ENCODE measurements at regions not wholly inside any gene's neighbourhood (a gene's known extent, or its start where the extent isn't known, plus 50 kb on each side); places are given as distances from the start of the nearest gene placed in this dataset.

GRCh38 chr2:2947406-2947805 is 430.2 kb downstream of the EIPR1 start:
- H3K4me3 ChIP-seq (ENCODE audit: low read length): no peak overlapping the region
- TF ChIP-seq CTCF (conservative IDR thresholded peaks at IDR 0.05; ENCODE audit: low read length): no peak
- DNase-seq (ENCODE audit: low read depth): no peak

- no peak overlapping the region for H3K4me3 ChIP-seq (ENCODE audit: low read length)
- TF ChIP-seq CTCF (conservative IDR thresholded peaks at IDR 0.05; ENCODE audit: low read length): no peak
- no peak for DNase-seq (ENCODE audit: low read depth)
Observed at GRCh38 chr2:2942906-2943305, 434.7 kb downstream of the EIPR1 start.

- H3K4me3 ChIP-seq (ENCODE audit: low read length): no peak overlapping the region
- no peak for TF ChIP-seq CTCF (conservative IDR thresholded peaks at IDR 0.05; ENCODE audit: low read length)
Observed at GRCh38 chr2:2942225-2942624, 435.4 kb downstream of the EIPR1 start.

GRCh38 chr2:2941205-2941604 is 436.4 kb downstream of the EIPR1 start:
- H3K4me3 ChIP-seq (ENCODE audit: low read length): no peak overlapping the region
- no peak for TF ChIP-seq CTCF (conservative IDR thresholded peaks at IDR 0.05; ENCODE audit: low read length)
- no peak for DNase-seq (ENCODE audit: low read depth)

More at GRCh38 chr2:2942225-2942624, 435.4 kb downstream of the EIPR1 start:
- DNase-seq (ENCODE audit: low read depth): no peak

GRCh38 chr2:2940702-2941101 is 436.9 kb downstream of the EIPR1 start:
- no peak overlapping the region for H3K4me3 ChIP-seq (ENCODE audit: low read length)
- DNase-seq (ENCODE audit: low read depth): no peak
- no peak for TF ChIP-seq CTCF (conservative IDR thresholded peaks at IDR 0.05; ENCODE audit: low read length)

GRCh38 chr2:2940061-2940460 is 437.6 kb downstream of the EIPR1 start:
- no peak for DNase-seq (ENCODE audit: low read depth)
- no peak overlapping the region for H3K4me3 ChIP-seq (ENCODE audit: low read length)
- no peak for TF ChIP-seq CTCF (conservative IDR thresholded peaks at IDR 0.05; ENCODE audit: low read length)

GRCh38 chr2:2939078-2939795 is 438.4 kb downstream of the EIPR1 start:
- TF ChIP-seq CTCF (conservative IDR thresholded peaks at IDR 0.05; ENCODE audit: low read length): no peak
- H3K4me3 ChIP-seq (ENCODE audit: low read length): no peak overlapping the region
- DNase-seq (ENCODE audit: low read depth): no peak

All from AG10803 (cell line).